ENCODE measurements at regions not wholly inside any gene's neighbourhood (a gene's known extent, or its start where the extent isn't known, plus 50 kb on each side); places are given as distances from the start of the nearest gene placed in this dataset.

- no peak for TF ChIP-seq ZNF532 (CRISPR knock-in tag; IDR thresholded peaks at IDR 0.05; ENCODE audit: borderline replicate concordance)
- no peak for TF ChIP-seq ZNF671 (CRISPR knock-in tag; IDR thresholded peaks at IDR 0.05)
Observed at GRCh38 chr14:97633131-97633738, 836.1 kb downstream of the VRK1 start (continued).

- Mint-ChIP-seq H3K4me3 (peak overlapping the region; percentile 4; the same call in 1 of the 2 replicates), H3K4me1 (peaks cover 92% of the 10 kb centered on the region), H3K36me3 (peaks cover 5% of the 10 kb centered on the region; the same call in 1 of the 2 replicates), H3K27me3 (ENCODE audit: low read depth) (no peaks in the 10 kb centered on the region; the same call in 1 of the 2 replicates), H3K27ac (peak overlapping the region; percentile 75), H3K9me3 (peaks cover 8% of the 10 kb centered on the region)
- TF ChIP-seq OVOL2 (CRISPR knock-in tag; IDR thresholded peaks at IDR 0.05; ENCODE audit: borderline replicate concordance) (no peak), HMGA2 (CRISPR knock-in tag; IDR thresholded peaks at IDR 0.05) (no peak), ZNF281 (CRISPR knock-in tag; IDR thresholded peaks at IDR 0.05) (no peak), ATF3 (CRISPR knock-in tag; conservative IDR thresholded peaks at IDR 0.05) (no peak), ATF6 (CRISPR knock-in tag; IDR thresholded peaks at IDR 0.05) (no peak), ZNF423 (CRISPR knock-in tag; IDR thresholded peaks at IDR 0.05) (no peak), NFATC4 (CRISPR knock-in tag; IDR thresholded peaks at IDR 0.05) (no peak), NR1H2 (CRISPR knock-in tag; IDR thresholded peaks at IDR 0.05) (no peak), JAZF1 (CRISPR knock-in tag; IDR thresholded peaks at IDR 0.05) (no peak), CREB1 (CRISPR knock-in tag; IDR thresholded peaks at IDR 0.05) (no peak), EMX1 (CRISPR knock-in tag; IDR thresholded peaks at IDR 0.05) (no peak), IRF1 (CRISPR knock-in tag; IDR thresholded peaks at IDR 0.05) (no peak), ZSCAN18 (CRISPR knock-in tag; IDR thresholded peaks at IDR 0.05) (no peak), STAT6 (CRISPR knock-in tag; conservative IDR thresholded peaks at IDR 0.05; ENCODE audit: low read depth) (no peak), ESRRA (CRISPR knock-in tag; IDR thresholded peaks at IDR 0.05; ENCODE audit: borderline replicate concordance) (no peak), MXD4 (CRISPR knock-in tag; IDR thresholded peaks at IDR 0.05; ENCODE audit: borderline replicate concordance) (no peak), MYBL2 (CRISPR knock-in tag; IDR thresholded peaks at IDR 0.05) (no peak), ETV6 (CRISPR knock-in tag; IDR thresholded peaks at IDR 0.05) (no peak), ZNF317 (CRISPR knock-in tag; IDR thresholded peaks at IDR 0.05; ENCODE audit: borderline replicate concordance, low read depth) (no peak)
- ChIA-PET POLR2A (no interaction called here), CTCF (no interaction called here)
- DNase-seq (ENCODE audit: low spot score) (no peak), ATAC-seq (peak; percentile 22; the same call in 1 of the 2 replicates)
Observed at GRCh38 chr14:97634751-97635150, 837.6 kb downstream of the VRK1 start.

Measured in WTC11 (cell line).